ENCODE measurements at regions not wholly inside any gene's neighbourhood (a gene's known extent, or its start where the extent isn't known, plus 50 kb on each side); places are given as distances from the start of the nearest gene placed in this dataset.

- TF ChIP-seq POLR2A (IDR thresholded peaks at IDR 0.05; ENCODE audit: low read length): no peak
- TF ChIP-seq GATA1 (IDR thresholded peaks at IDR 0.05; ENCODE audit: low read depth, low read length): no peak
Observed at GRCh38 chr2:107657049-107657448, 169.6 kb upstream of the RGPD4 start.

Measured in erythroblast (primary cell).